H9 (cell line): ENCODE measurements at regions not wholly inside any gene's neighbourhood (a gene's known extent, or its start where the extent isn't known, plus 50 kb on each side); places are given as distances from the start of the nearest gene placed in this dataset.

Experiments used
- DNase-seq: peaks from one replicate; pipeline ENCODE4 v3.0.0-alpha.2; 2017
- H2AFZ ChIP-seq: one replicate; pipeline ENCODE4 v1.6.1; 2013; ENCODE audit warnings: mild to moderate bottlenecking, low read length, control low read depth, moderate library complexity
- H2AK5ac ChIP-seq: 2 replicates; pipeline ENCODE4 v1.6.1; 2013; ENCODE audit warnings: low read length, control low read depth, mixed read lengths; ENCODE audit not compliant: insufficient read length
- H2BK120ac ChIP-seq: one replicate; pipeline ENCODE4 v1.6.1; 2013; ENCODE audit warnings: low read depth, mild to moderate bottlenecking, low read length, control low read depth, inconsistent platforms; ENCODE audit not compliant: poor library complexity, severe bottlenecking
- H2BK12ac ChIP-seq: 2 replicates; pipeline ENCODE4 v1.6.1; 2013; ENCODE audit warnings: low read length, control low read depth, mixed read lengths, low read depth; ENCODE audit not compliant: insufficient read length
- H2BK15ac ChIP-seq: 2 replicates; pipeline ENCODE4 v1.6.1; 2013; ENCODE audit warnings: low read depth, low read length, control low read depth
- H2BK20ac ChIP-seq: one replicate; pipeline ENCODE4 v1.6.1; 2013; ENCODE audit warnings: low read depth, mild to moderate bottlenecking, low read length, control low read depth, inconsistent platforms; ENCODE audit not compliant: poor library complexity, severe bottlenecking
- H2BK5ac ChIP-seq: 2 replicates; pipeline ENCODE4 v1.6.1; 2013; ENCODE audit warnings: low read length, control low read depth, mixed read lengths; ENCODE audit not compliant: insufficient read length
- H3K14ac ChIP-seq: 2 replicates; pipeline ENCODE4 v1.6.1; 2013; ENCODE audit warnings: low read length, control low read depth; ENCODE audit not compliant: insufficient read depth
- H3K18ac ChIP-seq: 2 replicates; pipeline ENCODE4 v1.6.1; 2013; ENCODE audit warnings: low read depth, mild to moderate bottlenecking, mixed read lengths, low read length, control low read depth; ENCODE audit not compliant: insufficient read length
- H3K23ac ChIP-seq: 2 replicates; pipeline ENCODE4 v1.6.1; 2013; ENCODE audit warnings: low read length, control low read depth, mixed read lengths, low read depth; ENCODE audit not compliant: insufficient read length
- H3K23me2 ChIP-seq: 2 replicates; pipeline ENCODE4 v1.6.1; 2013; ENCODE audit warnings: low read depth, mild to moderate bottlenecking, mixed read lengths, low read length, control low read depth; ENCODE audit not compliant: insufficient read length, poor library complexity, severe bottlenecking
- H3K27ac ChIP-seq: 2 replicates; pipeline ENCODE4 v1.5.1; 2013; ENCODE audit warnings: low read length, control low read depth, mixed read lengths, low read depth; ENCODE audit not compliant: insufficient read length
- H3K27me3 ChIP-seq: 2 replicates; pipeline ENCODE4 v1.6.1; 2013; ENCODE audit warnings: low read length, control low read depth, inconsistent platforms; ENCODE audit not compliant: insufficient read depth
- H3K4ac ChIP-seq: 2 replicates; pipeline ENCODE4 v1.6.1; 2013; ENCODE audit warnings: low read depth, mild to moderate bottlenecking, control low read depth, inconsistent platforms, low read length, moderate library complexity
- H3K4me1 ChIP-seq: 2 replicates; pipeline ENCODE4 v1.6.1; 2013; ENCODE audit warnings: low read length, control low read depth, inconsistent platforms; ENCODE audit not compliant: insufficient read depth
- H3K4me2 ChIP-seq: 2 replicates; pipeline ENCODE4 v1.6.1; 2013; ENCODE audit warnings: low read length, control low read depth, mixed read lengths; ENCODE audit not compliant: insufficient read length, insufficient read depth
- H3K56ac ChIP-seq: 2 replicates; pipeline ENCODE4 v1.6.1; 2013; ENCODE audit warnings: low read depth, mild to moderate bottlenecking, mixed read lengths, low read length, control low read depth; ENCODE audit not compliant: insufficient read length
- H3K79me1 ChIP-seq: 2 replicates; pipeline ENCODE4 v1.6.1; 2013; ENCODE audit warnings: low read depth, mild to moderate bottlenecking, moderate library complexity, low read length, control low read depth, inconsistent platforms; ENCODE audit not compliant: insufficient read depth, poor library complexity, severe bottlenecking
- H3K79me2 ChIP-seq: 2 replicates; pipeline ENCODE4 v1.6.1; 2013; ENCODE audit warnings: low read length, control low read depth, inconsistent platforms; ENCODE audit not compliant: insufficient read depth
- H3K9ac ChIP-seq: 2 replicates; pipeline ENCODE4 v1.6.1; 2013; ENCODE audit warnings: low read length, control low read depth, mixed read lengths; ENCODE audit not compliant: insufficient read length; ENCODE audit errors: extremely low read depth
- H3K9me3 ChIP-seq: one replicate; pipeline ENCODE4 v1.6.1; 2013; ENCODE audit warnings: low read depth, low read length, inconsistent platforms; ENCODE audit not compliant: control insufficient read depth
- H3T11ph ChIP-seq: one replicate; pipeline ENCODE4 v1.6.1; 2013; ENCODE audit warnings: mild to moderate bottlenecking, low read length, control low read depth, inconsistent platforms
- H4K20me1 ChIP-seq: one replicate; pipeline ENCODE4 v1.6.1; 2013; ENCODE audit not compliant: control insufficient read depth, insufficient read length, insufficient read depth
- H4K5ac ChIP-seq: 2 replicates; pipeline ENCODE4 v1.6.1; 2013; ENCODE audit warnings: low read depth, mild to moderate bottlenecking, mixed read lengths, low read length, control low read depth; ENCODE audit not compliant: insufficient read length
- H4K8ac ChIP-seq: replicated peaks from 2 replicates; pipeline ENCODE4 v1.6.1; 2013; ENCODE audit warnings: low read length, control low read depth, mixed read lengths, low read depth; ENCODE audit not compliant: insufficient read length
- H4K91ac ChIP-seq: 2 replicates; pipeline ENCODE4 v1.6.1; 2013; ENCODE audit warnings: low read depth, mild to moderate bottlenecking, moderate library complexity, mixed read lengths, low read length, control low read depth; ENCODE audit not compliant: insufficient read length
- H3K27ac Mint-ChIP-seq, 3 experiments: 2 replicates in 2 of 3; 3 replicates in 1 of 3; pipeline ENCODE4 v1.8.0; 2020 to 2021; ENCODE audit warnings: mixed read lengths in 3 of 3, mild to moderate bottlenecking in 1 of 3, moderate library complexity in 1 of 3
- H3K27me3 Mint-ChIP-seq: 2 replicates; pipeline ENCODE4 v1.8.0; 2021; ENCODE audit warnings: low read depth, mild to moderate bottlenecking, moderate library complexity, mixed read lengths
- H3K36me3 Mint-ChIP-seq, 3 experiments: 2 replicates in 2 of 3; 3 replicates in 1 of 3; pipeline ENCODE4 v1.8.0; 2020 to 2021; ENCODE audit warnings: low read depth in 3 of 3, mixed read lengths in 3 of 3; ENCODE audit not compliant: insufficient read depth in 1 of 3
- H3K4me1 Mint-ChIP-seq, 2 experiments: 2 replicates each; pipeline ENCODE4 v1.8.0; 2020; ENCODE audit warnings: mixed read lengths in 2 of 2
- H3K4me3 Mint-ChIP-seq, 2 experiments: 2 replicates in 1 of 2; 3 replicates in 1 of 2; pipeline ENCODE4 v1.8.0; 2020 to 2021; ENCODE audit warnings: mild to moderate bottlenecking in 2 of 2, mixed read lengths in 2 of 2, moderate library complexity in 1 of 2
- H3K9me3 Mint-ChIP-seq, 2 experiments: 2 replicates in 1 of 2; 3 replicates in 1 of 2; pipeline ENCODE4 v1.8.0; 2020; ENCODE audit warnings: mild to moderate bottlenecking in 2 of 2, mixed read lengths in 2 of 2, moderate library complexity in 1 of 2
- CTCF ChIP-seq: fragments of 200-600 bp; sonication (generic); conservative IDR thresholded peaks from 3 replicates; pipeline ENCODE4 v1.8.0; 2021; ENCODE audit warnings: antibody characterized with exemption, mild to moderate bottlenecking
- WGBS: extraction: QIAGEN DNeasy Blood & Tissue Kit; methylation state at CpG from one replicate; pipeline ENCODE4 v1.1.7; 2013; ENCODE audit warnings: missing lambda C conversion rate, low lambda C conversion rate, mixed read lengths; ENCODE audit not compliant: insufficient read length; ENCODE audit errors: extremely low coverage; 5-methylcytosine and 5-hydroxymethylcytosine counted together

- H4K5ac ChIP-seq, result no peak overlapping the region
- no peak overlapping the region for H3K14ac ChIP-seq
- H2BK120ac ChIP-seq, result no peak overlapping the region
- H4K91ac ChIP-seq, result no peak overlapping the region
- peaks cover 0 to 8% (median 0%) of the 10 kb centered on the region in 3 experiments; a peak in 1 of 7 replicates for H3K36me3 Mint-ChIP-seq
- no peak overlapping the region for H3K23ac ChIP-seq
- no peak overlapping the region for H3K4ac ChIP-seq
- no peak overlapping the region for H2BK15ac ChIP-seq
- WGBS, result no CpG with 5 or more reads among the region's 4 CpGs
- H3K27me3 Mint-ChIP-seq, result no peaks in the 10 kb centered on the region
- no peak overlapping the region for H2BK5ac ChIP-seq
- H3K4me3 Mint-ChIP-seq, result no peak overlapping the region
- no peaks in the 10 kb centered on the region for H3K79me2 ChIP-seq
- H2AK5ac ChIP-seq, result no peak overlapping the region
- no peak for TF ChIP-seq CTCF
- H3K27ac Mint-ChIP-seq, result no peak overlapping the region
- no peak overlapping the region for H3K56ac ChIP-seq
- H4K20me1 ChIP-seq, result no peaks in the 10 kb centered on the region
- no peak overlapping the region for H4K8ac ChIP-seq
- H3K4me1 ChIP-seq, result no peaks in the 10 kb centered on the region
- H3K23me2 ChIP-seq, result no peaks in the 10 kb centered on the region
- H3K79me1 ChIP-seq, result no peaks in the 10 kb centered on the region
- no peak overlapping the region for H3T11ph ChIP-seq
- no peaks in the 10 kb centered on the region for H3K9me3 ChIP-seq
- no peak overlapping the region for H3K18ac ChIP-seq
- no peaks in the 10 kb centered on the region for H3K4me1 Mint-ChIP-seq
- H3K9ac ChIP-seq, result no peak overlapping the region
- H2BK20ac ChIP-seq, result no peak overlapping the region
- no peak overlapping the region for H2AFZ ChIP-seq
- no peak overlapping the region for H2BK12ac ChIP-seq
- no peaks in the 10 kb centered on the region for H3K27me3 ChIP-seq
- H3K4me2 ChIP-seq, result no peak overlapping the region
- H3K27ac ChIP-seq, result no peak overlapping the region
- H3K9me3 Mint-ChIP-seq, result peaks cover 6 to 12% of the 10 kb centered on the region in 2 experiments; a peak in 4 of 5 replicates
- no peak for DNase-seq
Measured at GRCh38 chr4:45897946-45898585, 225.8 kb downstream of the GABRG1 start.
